Fibroblast of skin of back (primary cell): ENCODE measurements at regions not wholly inside any gene's neighbourhood (a gene's known extent, or its start where the extent isn't known, plus 50 kb on each side); places are given as distances from the start of the nearest gene placed in this dataset.
"Not testable (repeated sequence)": the region's sequence is repeated elsewhere in the genome, so short reads cannot be mapped to it uniquely, and the experiment has no call there.

Source experiments
- DNase-seq: peaks from one replicate; pipeline ENCODE4 v3.0.0-alpha.2; 2013

GRCh38 chr14:105892453-105893441 is 366.4 kb downstream of the TMEM121 start:
- DNase-seq: not testable (repeated sequence)

GRCh38 chr14:105893686-105894085 is 367.3 kb downstream of the TMEM121 start:
- not testable (repeated sequence) for DNase-seq

- no peak for DNase-seq
These were observed 368.0 kb downstream of the TMEM121 start for GRCh38 chr14:105894125-105894977.

DNA sequence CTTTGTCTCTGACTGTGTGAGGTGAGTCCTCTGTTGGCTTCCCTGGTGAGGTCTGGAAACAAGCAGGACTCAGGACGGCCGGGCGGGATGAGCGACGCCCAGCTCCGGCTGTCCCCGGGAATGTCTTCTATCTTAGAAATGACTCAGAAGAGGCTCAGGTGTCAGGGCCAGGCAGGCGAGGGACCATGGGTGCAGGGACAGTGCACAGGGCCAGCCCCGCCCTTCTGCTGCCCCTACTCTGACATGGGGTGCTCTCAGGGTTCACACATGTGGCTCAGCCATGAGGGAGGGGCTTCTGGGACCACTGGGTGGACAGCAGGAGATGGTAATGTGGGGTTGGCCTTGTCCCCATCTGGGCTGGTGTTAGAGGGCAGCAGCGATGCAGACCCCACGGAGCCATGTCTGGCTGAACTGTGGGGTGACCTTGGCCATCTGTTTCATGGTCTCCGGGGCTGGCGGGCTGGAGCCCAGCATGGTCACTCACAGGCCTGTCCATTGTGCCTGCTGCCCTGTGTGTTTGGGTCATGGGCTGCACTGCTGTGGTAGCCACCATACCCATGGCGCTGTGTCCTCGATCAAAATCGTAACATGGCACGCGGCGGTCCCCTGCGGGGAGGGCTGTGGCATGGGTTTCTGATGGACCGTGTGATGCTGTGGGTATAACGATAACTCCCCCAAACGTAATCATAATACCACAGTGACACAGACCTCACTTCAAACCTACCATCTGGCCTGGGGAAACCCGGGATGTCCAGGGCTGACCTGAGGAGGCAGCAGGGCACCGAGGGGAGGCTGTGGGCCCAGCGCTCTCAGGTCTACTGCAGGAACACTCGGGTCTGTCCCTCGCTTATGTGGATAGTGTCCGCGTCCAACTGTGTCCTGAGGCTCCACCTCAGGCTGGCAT is 368.8 kb downstream of the TMEM121 start:
- DNase-seq: no peak

DNA sequence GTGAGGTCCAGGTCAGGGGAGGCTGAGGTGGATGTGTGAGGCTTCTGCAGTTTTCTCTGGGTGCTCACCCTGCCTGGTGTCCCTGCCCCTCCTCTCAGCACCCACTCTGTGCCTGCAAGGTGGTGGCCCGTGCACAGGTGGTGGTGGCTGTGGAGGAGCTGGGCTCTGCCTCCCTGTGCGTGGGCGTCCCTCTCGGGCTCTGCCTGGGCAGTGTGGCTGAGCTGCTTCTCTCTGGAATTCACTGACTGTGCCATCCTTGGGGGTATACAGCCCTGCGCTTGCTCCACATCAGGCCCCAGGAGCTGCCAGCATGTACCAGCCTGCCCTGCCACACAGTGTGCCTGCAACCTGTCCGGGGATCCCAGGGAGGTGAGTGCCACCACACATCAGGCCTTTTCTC is 369.8 kb downstream of the TMEM121 start:
- DNase-seq: not testable (repeated sequence)

DNA sequence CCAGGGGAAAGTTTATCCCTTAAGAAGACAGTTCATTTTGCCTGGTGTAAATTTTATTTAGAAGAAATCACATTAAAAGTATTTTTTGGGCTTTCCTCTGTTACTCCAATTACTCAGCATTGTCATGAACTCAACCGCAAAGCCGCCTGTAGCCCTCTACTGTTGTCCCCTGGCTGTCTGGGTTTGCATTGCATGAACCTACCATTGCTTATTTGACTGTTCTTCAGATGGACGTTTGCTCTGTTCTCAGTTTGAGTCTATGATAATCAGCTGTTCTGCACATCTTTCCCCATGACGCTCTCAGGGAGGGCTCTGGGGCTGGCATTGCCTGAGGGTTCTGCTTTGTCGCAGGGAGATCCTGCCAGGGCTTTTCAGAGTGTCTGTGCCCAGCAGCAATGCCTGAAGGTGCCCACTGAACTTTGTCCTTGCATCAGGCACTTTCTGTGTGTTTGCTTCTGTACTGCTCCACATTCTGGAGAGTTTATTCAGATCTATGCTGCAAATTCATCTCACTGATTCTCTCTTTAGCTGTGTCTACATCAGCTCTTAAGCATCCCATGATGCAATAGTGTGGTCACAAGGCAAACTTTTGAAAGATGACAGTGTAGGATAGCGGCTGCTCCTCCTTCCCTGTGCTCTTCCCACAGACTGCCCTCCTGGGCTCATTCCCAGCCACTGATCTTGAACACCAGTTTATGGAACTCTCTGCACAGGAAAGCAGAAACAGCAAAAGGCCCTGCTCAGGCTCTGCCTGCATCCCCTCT is 370.8 kb downstream of the TMEM121 start:
- DNase-seq: not testable (repeated sequence)

GRCh38 chr14:105897725-105898113 is 371.3 kb downstream of the TMEM121 start:
- DNase-seq: no peak

DNA sequence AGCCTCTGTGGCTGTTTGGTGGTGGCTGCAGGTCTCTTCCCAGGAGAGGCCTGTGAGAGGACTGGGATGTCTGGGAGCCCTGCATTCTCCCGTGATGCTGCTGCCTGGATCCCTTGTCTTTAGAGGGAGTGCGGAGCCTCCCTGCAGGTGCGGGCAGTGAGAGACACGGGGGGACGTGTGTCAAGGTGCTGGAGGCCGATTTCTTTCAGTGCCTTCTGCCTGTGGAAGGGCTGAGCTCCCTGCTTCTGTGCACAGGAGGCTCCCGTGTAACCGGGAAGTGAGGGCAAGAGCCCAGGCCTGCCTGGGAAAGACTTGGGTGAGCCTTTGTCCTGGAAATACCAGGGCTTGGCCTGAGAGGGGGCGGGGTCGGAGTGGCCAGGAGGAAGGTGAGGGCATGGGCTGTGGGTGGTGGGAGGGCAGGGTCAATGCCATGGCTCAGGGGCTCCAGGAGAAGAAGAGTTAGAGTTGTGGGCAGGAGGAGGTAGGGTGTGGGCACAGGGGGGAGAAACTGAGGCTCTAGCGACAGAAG is 372.2 kb downstream of the TMEM121 start:
- DNase-seq: no peak

GRCh38 chr14:105899071-105899641 is 372.8 kb downstream of the TMEM121 start:
- DNase-seq: no peak

DNA sequence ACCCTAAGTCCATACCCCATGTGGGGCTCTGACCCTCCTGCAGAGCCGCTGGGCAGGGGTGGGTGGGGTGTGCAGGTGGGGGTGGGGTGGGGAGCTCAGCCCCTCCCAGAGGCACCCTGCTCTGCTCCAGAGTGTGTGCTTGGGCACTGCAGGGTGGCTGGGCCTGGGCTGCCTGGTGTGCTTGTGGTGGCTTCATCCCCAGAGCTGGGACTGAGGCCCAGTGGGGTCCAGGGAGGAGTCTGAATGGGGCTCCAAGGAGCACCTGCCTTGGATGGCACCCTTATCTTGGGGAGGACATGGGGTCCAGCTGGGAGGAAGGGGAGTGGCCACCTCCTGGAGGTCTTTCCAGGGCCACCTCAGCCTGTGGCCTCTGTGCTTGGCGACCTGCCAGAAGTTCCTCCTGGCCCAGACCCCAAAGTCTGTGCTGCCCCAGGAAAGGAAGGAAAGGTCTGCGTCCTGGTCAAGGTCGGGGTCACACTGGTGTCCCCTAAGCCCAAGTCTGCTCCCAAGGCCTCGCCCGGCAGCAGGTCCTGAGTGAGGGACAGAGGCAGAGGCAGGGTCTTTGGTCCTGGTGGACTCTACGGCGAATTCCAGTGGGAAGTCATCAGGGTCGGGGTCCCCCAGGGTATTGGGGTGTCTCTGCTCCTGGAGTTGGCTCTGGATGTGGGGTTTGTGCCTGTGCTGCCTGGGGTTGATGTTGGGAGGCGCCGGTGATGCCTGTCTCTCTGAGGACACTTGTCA is 373.4 kb downstream of the TMEM121 start:
- DNase-seq: no peak

- DNase-seq: no peak
These were observed 374.2 kb downstream of the TMEM121 start for GRCh38 chr14:105900398-105901160.

GRCh38 chr14:105901226-105901625 is 374.8 kb downstream of the TMEM121 start:
- DNase-seq: no peak

DNA sequence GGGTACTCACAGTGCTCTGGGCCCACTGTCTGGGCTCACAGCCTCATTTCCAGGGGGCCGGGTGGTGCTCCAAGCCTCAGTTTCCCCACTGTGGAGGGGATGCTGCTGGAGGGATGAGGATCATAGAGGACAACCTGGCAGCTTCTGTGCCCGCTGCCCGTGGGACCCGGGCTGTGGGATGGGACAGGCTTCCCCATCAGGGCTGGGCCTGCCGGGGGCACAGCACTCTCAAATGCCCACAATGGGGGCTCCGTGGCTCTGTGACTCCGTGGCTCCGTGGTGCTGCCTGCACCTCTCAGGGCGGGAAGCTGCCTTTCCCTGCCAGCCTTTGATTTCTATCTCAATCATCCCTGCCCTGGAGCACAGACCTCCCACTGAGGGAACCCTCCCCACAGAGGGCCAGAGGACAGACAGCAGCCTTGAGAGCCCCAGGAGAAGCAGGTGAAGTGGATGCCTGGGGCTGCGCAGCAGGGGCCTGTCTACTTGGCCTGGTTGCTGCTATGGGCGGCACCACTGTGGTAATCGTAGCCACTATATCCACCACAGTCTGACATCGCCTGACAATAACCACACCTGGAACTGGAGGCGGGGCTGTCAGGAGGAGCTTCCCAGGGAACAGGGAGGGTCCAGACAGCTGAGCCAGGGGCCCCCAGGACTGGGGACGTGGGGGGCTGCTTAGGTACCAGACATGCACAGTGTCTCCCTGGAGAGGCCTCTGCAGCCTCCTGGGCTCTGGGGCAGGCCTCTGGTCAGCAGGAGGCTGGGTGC is 375.9 kb downstream of the TMEM121 start:
- no peak for DNase-seq

DNA sequence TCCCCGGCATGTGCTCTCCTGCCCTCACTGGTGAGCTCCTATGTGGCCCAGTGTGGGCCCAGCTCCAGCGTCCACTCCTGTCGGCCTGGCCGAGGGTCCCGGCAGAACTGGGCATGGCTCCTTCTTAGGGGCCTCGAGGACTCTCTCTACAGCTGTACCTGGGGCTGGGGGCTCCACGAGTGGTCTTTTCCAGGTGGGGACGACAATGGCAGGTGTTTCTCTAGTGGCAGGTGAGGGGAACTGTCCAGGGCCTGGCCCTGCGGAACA is 376.4 kb downstream of the TMEM121 start:
- not testable (repeated sequence) for DNase-seq

DNA sequence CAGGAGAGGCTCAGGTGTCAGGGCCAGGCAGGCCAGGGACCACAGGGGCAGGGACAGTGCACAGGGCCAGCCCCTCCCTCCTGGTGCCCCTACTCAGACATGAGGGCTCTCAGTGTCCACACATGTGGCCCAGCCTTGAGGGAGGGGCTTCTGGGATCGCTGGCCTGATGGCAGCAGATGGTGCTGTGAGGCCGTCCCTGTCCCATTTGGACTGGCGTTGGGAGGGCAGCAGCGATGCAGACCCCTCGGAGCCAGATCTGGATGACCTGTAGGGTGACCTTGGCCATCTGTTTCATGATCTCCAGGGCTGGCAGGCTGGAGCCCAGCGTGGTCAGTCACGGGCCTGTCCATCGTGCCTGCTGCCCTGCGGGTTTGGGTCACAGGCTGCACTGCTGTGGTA is 377.6 kb downstream of the TMEM121 start:
- no peak for DNase-seq

- DNase-seq: no peak
These were observed 378.0 kb downstream of the TMEM121 start for GRCh38 chr14:105904379-105904778.

- no peak for DNase-seq
These were observed 379.1 kb downstream of the TMEM121 start for GRCh38 chr14:105905456-105905855.

- no peak for DNase-seq
These were observed 380.9 kb downstream of the TMEM121 start for GRCh38 chr14:105907276-105907675.

DNA sequence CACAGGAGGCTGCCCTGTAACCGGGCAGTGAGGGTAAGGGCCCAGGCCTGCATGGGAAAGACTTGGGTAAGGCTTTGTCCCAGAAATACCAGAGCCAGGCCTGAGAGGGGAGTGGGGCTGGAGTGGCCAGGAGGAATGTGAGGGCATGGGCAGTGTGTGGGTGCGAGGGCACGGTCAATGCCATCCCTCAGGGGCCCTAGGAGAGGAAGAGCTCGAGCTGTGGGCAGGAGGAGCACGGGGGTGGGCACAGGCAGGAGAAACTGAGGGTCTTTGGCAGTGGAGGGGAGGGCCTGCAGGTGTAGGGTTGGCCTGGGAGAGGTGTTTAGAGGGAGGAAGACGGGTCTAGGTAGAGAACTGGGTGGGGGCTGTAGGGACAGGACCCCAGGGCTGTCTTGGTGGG is 381.6 kb downstream of the TMEM121 start:
- DNase-seq: no peak
